ENCODE measurements at regions not wholly inside any gene's neighbourhood (a gene's known extent, or its start where the extent isn't known, plus 50 kb on each side); places are given as distances from the start of the nearest gene placed in this dataset.

GRCh38 chr1:60589916-60590315 lies 492.4 kb upstream of the NFIA start:
- no peaks in the 10 kb centered on the region for H3K79me2 ChIP-seq (replicated peaks; ENCODE audit: insufficient read depth, low read length)

GRCh38 chr1:60589046-60589748 lies 493.2 kb upstream of the NFIA start:
- H3F3A ChIP-seq (ENCODE audit: insufficient read depth, low read length, poor library complexity, severe bottlenecking), result no peaks in the 10 kb centered on the region
- H3K9me3 ChIP-seq (ENCODE audit: low read length), result no peaks in the 10 kb centered on the region
- H3K36me3 ChIP-seq (ENCODE audit: insufficient read depth, low read length), result no peaks in the 10 kb centered on the region
- TF ChIP-seq REST (IDR thresholded peaks at IDR 0.05; ENCODE audit: borderline replicate concordance), result no peak
- no peak for TF ChIP-seq EP300 (conservative IDR thresholded peaks at IDR 0.05; ENCODE audit: poor library complexity, severe bottlenecking)
- H3K4me3 ChIP-seq (ENCODE audit: low read length), result no peak overlapping the region
- no peak overlapping the region for H3K9ac ChIP-seq (ENCODE audit: low read length)
- no peak overlapping the region for H3K4me2 ChIP-seq (ENCODE audit: low read length)
- no peaks in the 10 kb centered on the region for H3K9me2 ChIP-seq (ENCODE audit: insufficient read depth, low read length)
- no peaks in the 10 kb centered on the region for H4K20me1 ChIP-seq (ENCODE audit: insufficient read depth)
- no peak overlapping the region for H3K27ac ChIP-seq (ENCODE audit: low read length)
- no peak overlapping the region for H2AFZ ChIP-seq (ENCODE audit: low read depth, low read length)
- H3K79me2 ChIP-seq (replicated peaks; ENCODE audit: insufficient read depth, low read length), result no peaks in the 10 kb centered on the region
- H3K27me3 ChIP-seq (ENCODE audit: insufficient read depth, low read depth, low read length), result no peaks in the 10 kb centered on the region

More at GRCh38 chr1:60589916-60590315, 492.4 kb upstream of the NFIA start:
- no peak overlapping the region for H3K27ac ChIP-seq (ENCODE audit: low read length)
- no peak overlapping the region for H3K9ac ChIP-seq (ENCODE audit: low read length)
- no peak for TF ChIP-seq SMC3 (conservative IDR thresholded peaks at IDR 0.05; ENCODE audit: poor library complexity)
- no peak for TF ChIP-seq CTCF (IDR thresholded peaks at IDR 0.05; ENCODE audit: poor library complexity, severe bottlenecking)
- TF ChIP-seq EP300 (conservative IDR thresholded peaks at IDR 0.05; ENCODE audit: poor library complexity, severe bottlenecking), result no peak
- TF ChIP-seq RAD21 (conservative IDR thresholded peaks at IDR 0.05), result no peak
- TF ChIP-seq EZH2 (IDR thresholded peaks at IDR 0.05; ENCODE audit: borderline replicate concordance, insufficient read depth, low read length, poor library complexity, severe bottlenecking), result no peak
- TF ChIP-seq MXI1 (conservative IDR thresholded peaks at IDR 0.05; ENCODE audit: poor library complexity, severe bottlenecking), result no peak
- TF ChIP-seq TAF1 (IDR thresholded peaks at IDR 0.05; ENCODE audit: low read depth), result no peak
- no peak for TF ChIP-seq REST (IDR thresholded peaks at IDR 0.05; ENCODE audit: borderline replicate concordance)
- TF ChIP-seq POLR2AphosphoS5 (IDR thresholded peaks at IDR 0.05), result no peak
- no peak overlapping the region for H3K4me3 ChIP-seq (ENCODE audit: low read length)
- H3K27me3 ChIP-seq (ENCODE audit: insufficient read depth, low read depth, low read length), result no peaks in the 10 kb centered on the region
- no peaks in the 10 kb centered on the region for H4K20me1 ChIP-seq (ENCODE audit: insufficient read depth)
- H3K4me2 ChIP-seq (ENCODE audit: low read length), result no peak overlapping the region
- no peaks in the 10 kb centered on the region for H3K9me2 ChIP-seq (ENCODE audit: insufficient read depth, low read length)
- no peaks in the 10 kb centered on the region for H3K9me3 ChIP-seq (ENCODE audit: low read length)
- no peak overlapping the region for H2AFZ ChIP-seq (ENCODE audit: low read depth, low read length)
- H3F3A ChIP-seq (ENCODE audit: insufficient read depth, low read length, poor library complexity, severe bottlenecking), result no peaks in the 10 kb centered on the region
- no peaks in the 10 kb centered on the region for H3K36me3 ChIP-seq (ENCODE audit: insufficient read depth, low read length)
